PC-3 (cell line): ENCODE measurements at regions not wholly inside any gene's neighbourhood (a gene's known extent, or its start where the extent isn't known, plus 50 kb on each side); places are given as distances from the start of the nearest gene placed in this dataset.

ENCODE experiments used
- ATAC-seq: fragments of 200-7000 bp; cut with Tn5 transposase; 2 replicates; pipeline ENCODE4 v1.9.1; 2020; ENCODE audit warnings: mild to moderate bottlenecking, moderate library complexity
- BruUV-seq: library from RNA; stranded (reverse); fragments of 400-500 nt; replicated peaks from 2 replicates; lab custom pipeline; 2021; lab: Mats Ljungman, UMichigan
- CTCF ChIA-PET: fragments of 300-600 bp; sonication (Branson Sonifier 250); formaldehyde crosslinking; loops from one replicate; lab custom pipeline; 2022; ENCODE audit warnings: antibody characterized with exemption; lab: Charles Lee
- POLR2A ChIA-PET: fragments of 300-600 bp; sonication (Branson Sonifier 250); formaldehyde crosslinking; loops from one replicate; lab custom pipeline; 2022; ENCODE audit warnings: antibody characterized with exemption; ENCODE audit not compliant: unreplicated experiment; lab: Charles Lee
- DNase-seq: peaks from one replicate; pipeline ENCODE4 v3.0.0-alpha.2; 2015
- H2AFZ ChIP-seq: fragments of 300-600 bp; sonication (generic); 2 replicates; pipeline ENCODE4 v1.6.0; 2016; ENCODE audit warnings: antibody characterized with exemption, low read length
- H3F3A ChIP-seq: fragments of 300-600 bp; sonication (generic); one replicate; pipeline ENCODE4 v1.6.0; 2017; ENCODE audit warnings: antibody characterized with exemption, low read length, control low read depth, mild to moderate bottlenecking; ENCODE audit not compliant: unreplicated experiment
- H3K27ac ChIP-seq: fragments of 300-600 bp; sonication (generic); 2 replicates; pipeline ENCODE4 v1.5.1; 2016; ENCODE audit warnings: mild to moderate bottlenecking, low read length
- H3K27me3 ChIP-seq: fragments of 300-600 bp; sonication (generic); 2 replicates; pipeline ENCODE4 v1.6.1; 2016; ENCODE audit warnings: low read length, mixed read lengths
- H3K36me3 ChIP-seq: fragments of 300-600 bp; sonication (generic); 2 replicates; pipeline ENCODE4 v1.6.1; 2016; ENCODE audit warnings: low read depth, mixed run types, low read length, mixed read lengths
- H3K4me1 ChIP-seq: fragments of 300-600 bp; sonication (generic); 2 replicates; pipeline ENCODE4 v1.5.1; 2016; ENCODE audit warnings: low read length; ENCODE audit not compliant: insufficient read depth
- H3K4me2 ChIP-seq: fragments of 300-600 bp; sonication (generic); 2 replicates; pipeline ENCODE4 v1.6.0; 2016; ENCODE audit warnings: low read length
- H3K4me3 ChIP-seq: fragments of 300-600 bp; sonication (generic); 2 replicates; pipeline ENCODE4 v1.5.1; 2016; ENCODE audit warnings: mild to moderate bottlenecking, low read length, mixed read lengths
- H3K79me2 ChIP-seq: fragments of 300-600 bp; sonication (generic); 2 replicates; pipeline ENCODE4 v1.6.1; 2017; ENCODE audit warnings: low read length, mixed read lengths
- H3K9ac ChIP-seq: fragments of 300-600 bp; sonication (generic); 2 replicates; pipeline ENCODE4 v1.6.0; 2016; ENCODE audit warnings: mild to moderate bottlenecking, low read length
- H3K9me2 ChIP-seq: fragments of 300-600 bp; sonication (generic); replicated peaks from 2 replicates; pipeline ENCODE4 v1.6.1; 2016; ENCODE audit warnings: mixed run types, low read length, mixed read lengths
- H3K9me3 ChIP-seq: fragments of 300-600 bp; sonication (generic); 2 replicates; pipeline ENCODE4 v1.6.1; 2016; ENCODE audit warnings: low read length, mixed read lengths
- H4K20me1 ChIP-seq: fragments of 300-600 bp; sonication (generic); 2 replicates; pipeline ENCODE4 v1.6.1; 2016; ENCODE audit warnings: low read length, mixed read lengths
- EZH2 ChIP-seq: fragments of 300-600 bp; sonication (generic); IDR thresholded peaks from one replicate; pipeline ENCODE4 v1.6.1; 2017; ENCODE audit warnings: antibody characterized with exemption, mild to moderate bottlenecking, low read length; ENCODE audit not compliant: unreplicated experiment
- EZH2phosphoT487 ChIP-seq: fragments of 300-600 bp; sonication (generic); IDR thresholded peaks from 2 replicates; pipeline ENCODE4 v1.6.1; 2018; ENCODE audit warnings: mild to moderate bottlenecking, antibody characterized with exemption, low read length, borderline replicate concordance
- intact Hi-C: fragments of 100-400 bp; cut with micrococcal nuclease; formaldehyde crosslinking; loops from 2 replicates; pipeline ENCODE4 v1.9.0; 2023
- TF ChIP-seq, protein P1 (sequence below): fragments of 300-600 bp; sonication (generic); conservative IDR thresholded peaks from 2 replicates; pipeline ENCODE4 v1.5.1; 2017; ENCODE audit warnings: antibody characterized with exemption, low read depth, mild to moderate bottlenecking, low read length

DNA sequence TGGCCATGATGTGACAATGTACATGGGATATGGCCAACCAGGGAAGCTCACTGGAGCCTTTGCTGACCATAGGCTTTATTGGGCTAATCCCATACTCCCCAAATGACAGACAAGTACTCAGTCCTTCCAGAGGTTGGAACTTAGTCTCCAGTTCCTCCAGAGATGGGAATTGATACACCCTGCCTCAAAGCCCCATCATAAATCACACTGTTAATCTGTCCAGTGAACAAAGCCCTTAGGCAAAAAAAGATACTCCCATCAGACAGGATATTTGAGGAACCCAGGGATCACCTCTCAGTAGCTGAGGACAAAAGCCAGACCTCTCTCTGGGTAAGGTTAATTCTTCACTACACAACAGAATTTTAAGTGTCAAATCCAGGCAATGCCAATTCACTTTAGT lies 247.5 kb upstream of the CDH20 start:
- no peak for ATAC-seq
- H3K27ac ChIP-seq: no peak overlapping the region
- no peak overlapping the region for H3K4me2 ChIP-seq
- TF ChIP-seq, protein P1, sequence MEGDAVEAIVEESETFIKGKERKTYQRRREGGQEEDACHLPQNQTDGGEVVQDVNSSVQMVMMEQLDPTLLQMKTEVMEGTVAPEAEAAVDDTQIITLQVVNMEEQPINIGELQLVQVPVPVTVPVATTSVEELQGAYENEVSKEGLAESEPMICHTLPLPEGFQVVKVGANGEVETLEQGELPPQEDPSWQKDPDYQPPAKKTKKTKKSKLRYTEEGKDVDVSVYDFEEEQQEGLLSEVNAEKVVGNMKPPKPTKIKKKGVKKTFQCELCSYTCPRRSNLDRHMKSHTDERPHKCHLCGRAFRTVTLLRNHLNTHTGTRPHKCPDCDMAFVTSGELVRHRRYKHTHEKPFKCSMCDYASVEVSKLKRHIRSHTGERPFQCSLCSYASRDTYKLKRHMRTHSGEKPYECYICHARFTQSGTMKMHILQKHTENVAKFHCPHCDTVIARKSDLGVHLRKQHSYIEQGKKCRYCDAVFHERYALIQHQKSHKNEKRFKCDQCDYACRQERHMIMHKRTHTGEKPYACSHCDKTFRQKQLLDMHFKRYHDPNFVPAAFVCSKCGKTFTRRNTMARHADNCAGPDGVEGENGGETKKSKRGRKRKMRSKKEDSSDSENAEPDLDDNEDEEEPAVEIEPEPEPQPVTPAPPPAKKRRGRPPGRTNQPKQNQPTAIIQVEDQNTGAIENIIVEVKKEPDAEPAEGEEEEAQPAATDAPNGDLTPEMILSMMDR: no peak
- intact Hi-C loops: loop anchor here (5.0 kb wide), 1 partner anchor 417 kb away; no protein-coding TSS in a partner anchor
- DNase-seq: no peak
- H3K79me2 ChIP-seq: no peaks in the 10 kb centered on the region
- ChIA-PET POLR2A (no interaction called here), CTCF (no interaction called here)
- H3K36me3 ChIP-seq: no peaks in the 10 kb centered on the region
- no peak overlapping the region for H3K4me3 ChIP-seq
- H2AFZ ChIP-seq: no peak overlapping the region
- no peak overlapping the region for H3K9ac ChIP-seq
- no peaks in the 10 kb centered on the region for H3K9me3 ChIP-seq
- H3K4me1 ChIP-seq: no peaks in the 10 kb centered on the region
- BruUV-seq: no TSS peak
- H4K20me1 ChIP-seq: no peaks in the 10 kb centered on the region
- H3K27me3 ChIP-seq: no peaks in the 10 kb centered on the region
- H3K9me2 ChIP-seq: no peaks in the 10 kb centered on the region
- no peaks in the 10 kb centered on the region for H3F3A ChIP-seq

- POLR2A ChIA-PET: no interaction called here
- no peak for DNase-seq
Observed at GRCh38 chr18:61086657-61087056, 246.6 kb upstream of the CDH20 start.

DNA sequence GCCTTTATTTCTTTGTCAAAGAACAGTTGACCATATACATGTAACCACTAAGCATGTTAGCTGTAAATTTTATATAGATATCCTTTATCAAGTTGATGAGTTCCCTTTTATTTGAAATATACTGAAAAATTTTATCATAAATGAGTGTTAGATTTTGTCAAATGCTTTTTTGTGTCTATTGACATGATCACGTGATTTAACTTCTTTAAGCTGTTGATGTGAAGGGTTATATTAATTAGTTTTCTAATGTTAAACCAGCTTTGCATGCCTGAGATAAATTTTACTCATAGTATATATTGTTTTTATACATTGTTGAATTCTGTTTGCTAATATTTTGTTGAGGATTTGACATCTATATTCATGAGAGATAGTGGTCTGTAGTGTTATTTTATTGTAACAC lies 241.9 kb upstream of the CDH20 start:
- TF ChIP-seq EZH2phosphoT487 (no peak), EZH2 (no peak)
- TF ChIP-seq, protein P1: no peak
- Histone ChIP-seq H2AFZ (no peak overlapping the region), H3K79me2 (no peaks in the 10 kb centered on the region), H3K27ac (no peak overlapping the region), H3K4me2 (no peak overlapping the region), H3K4me1 (no peaks in the 10 kb centered on the region), H3K9me3 (no peaks in the 10 kb centered on the region), H4K20me1 (no peaks in the 10 kb centered on the region), H3K27me3 (peaks cover 21% of the 10 kb centered on the region), H3K9me2 (no peaks in the 10 kb centered on the region), H3K36me3 (no peaks in the 10 kb centered on the region), H3F3A (no peaks in the 10 kb centered on the region), H3K9ac (no peak overlapping the region), H3K4me3 (no peak overlapping the region)
- ATAC-seq (no peak), DNase-seq (no peak)
- intact Hi-C loops: no loop called here
- no TSS peak for BruUV-seq
- ChIA-PET CTCF (no interaction called here), POLR2A (no interaction called here)

More at GRCh38 chr18:61086657-61087056, 246.6 kb upstream of the CDH20 start:
- Histone ChIP-seq H3K4me2 (no peak overlapping the region), H3K4me3 (no peak overlapping the region), H3K79me2 (no peaks in the 10 kb centered on the region), H3F3A (no peaks in the 10 kb centered on the region), H3K9ac (no peak overlapping the region), H4K20me1 (no peaks in the 10 kb centered on the region), H3K9me3 (no peaks in the 10 kb centered on the region), H3K27ac (no peak overlapping the region), H3K9me2 (no peaks in the 10 kb centered on the region), H2AFZ (no peak overlapping the region), H3K4me1 (no peaks in the 10 kb centered on the region), H3K27me3 (no peaks in the 10 kb centered on the region), H3K36me3 (no peaks in the 10 kb centered on the region)
- intact Hi-C loops: loop anchor here (5.0 kb wide), 1 partner anchor 416 kb away; no protein-coding TSS in a partner anchor
- ATAC-seq: no peak
- no peak for TF ChIP-seq EZH2
- TF ChIP-seq, protein P1: no peak
- TF ChIP-seq EZH2phosphoT487: no peak
- no TSS peak for BruUV-seq
- CTCF ChIA-PET: interaction anchor here (0.6 to 0.8 kb wide), 2 partner anchors 46 to 278 kb away, joined by 3 read pairs; no protein-coding TSS in a partner anchor
